ENCODE measurements at regions not wholly inside any gene's neighbourhood (a gene's known extent, or its start where the extent isn't known, plus 50 kb on each side); places are given as distances from the start of the nearest gene placed in this dataset.

- H3K36me3 ChIP-seq (ENCODE audit: control insufficient read depth, insufficient read depth, low read length): no peaks in the 10 kb centered on the region
- no peaks in the 10 kb centered on the region for H3K27me3 ChIP-seq (ENCODE audit: control insufficient read depth, insufficient read depth, low read length)
- no peak overlapping the region for H3K4me3 ChIP-seq (ENCODE audit: low read depth, low read length)
- no peaks in the 10 kb centered on the region for H3K9me3 ChIP-seq (ENCODE audit: control insufficient read depth, insufficient read depth, low read length)
- H3K27ac ChIP-seq (ENCODE audit: low read depth, low read length): no peak overlapping the region
- no peak for DNase-seq (ENCODE audit: low read depth in 4 of 6, low spot score in 6 of 6)
- H3K4me1 ChIP-seq (ENCODE audit: control insufficient read depth, insufficient read depth, low read length): no peaks in the 10 kb centered on the region
- no CpG with 5 or more reads among the region's 3 CpGs for WGBS (ENCODE audit: insufficient coverage)
Measured at GRCh38 chr10:113234481-113234880, 284.4 kb downstream of the TCF7L2 start.

GRCh38 chr10:113235508-113235907 is 285.5 kb downstream of the TCF7L2 start:
- no peak overlapping the region for H3K4me3 ChIP-seq (ENCODE audit: low read depth, low read length)
- H3K27ac ChIP-seq (ENCODE audit: low read depth, low read length): no peak overlapping the region
- no peaks in the 10 kb centered on the region for H3K27me3 ChIP-seq (ENCODE audit: control insufficient read depth, insufficient read depth, low read length)
- no peaks in the 10 kb centered on the region for H3K9me3 ChIP-seq (ENCODE audit: control insufficient read depth, insufficient read depth, low read length)
- 100% methylated on average over 2 of the region's 4 CpGs for WGBS (ENCODE audit: insufficient coverage)
- no peak for DNase-seq (ENCODE audit: low read depth in 4 of 6, low spot score in 6 of 6)
- H3K4me1 ChIP-seq (ENCODE audit: control insufficient read depth, insufficient read depth, low read length): no peaks in the 10 kb centered on the region
- H3K36me3 ChIP-seq (ENCODE audit: control insufficient read depth, insufficient read depth, low read length): no peaks in the 10 kb centered on the region

- Histone ChIP-seq H3K27me3 (ENCODE audit: control insufficient read depth, insufficient read depth, low read length) (no peaks in the 10 kb centered on the region), H3K9me3 (ENCODE audit: control insufficient read depth, insufficient read depth, low read length) (no peaks in the 10 kb centered on the region), H3K36me3 (ENCODE audit: control insufficient read depth, insufficient read depth, low read length) (no peaks in the 10 kb centered on the region), H3K4me3 (ENCODE audit: low read depth, low read length) (no peak overlapping the region), H3K27ac (ENCODE audit: low read depth, low read length) (no peak overlapping the region), H3K4me1 (ENCODE audit: control insufficient read depth, insufficient read depth, low read length) (no peaks in the 10 kb centered on the region)
- peak in 1 of 6 donors; percentile 32 for DNase-seq (ENCODE audit: low read depth in 4 of 6, low spot score in 6 of 6)
- WGBS (ENCODE audit: insufficient coverage): 85% methylated on average over 2 of the region's 5 CpGs
Measured at GRCh38 chr10:113236998-113237397, 287.0 kb downstream of the TCF7L2 start.

GRCh38 chr10:113239566-113240350 is 289.7 kb downstream of the TCF7L2 start:
- H3K4me1 ChIP-seq (ENCODE audit: control insufficient read depth, insufficient read depth, low read length): peaks cover 4% of the 10 kb centered on the region
- no peaks in the 10 kb centered on the region for H3K36me3 ChIP-seq (ENCODE audit: control insufficient read depth, insufficient read depth, low read length)
- H3K27me3 ChIP-seq (ENCODE audit: control insufficient read depth, insufficient read depth, low read length): no peaks in the 10 kb centered on the region
- H3K9me3 ChIP-seq (ENCODE audit: control insufficient read depth, insufficient read depth, low read length): no peaks in the 10 kb centered on the region
- DNase-seq (ENCODE audit: low read depth in 4 of 6, low spot score in 6 of 6): no peak
- WGBS (ENCODE audit: insufficient coverage): 69% methylated on average over 5 of the region's 7 CpGs
- no peak overlapping the region for H3K4me3 ChIP-seq (ENCODE audit: low read depth, low read length)
- H3K27ac ChIP-seq (ENCODE audit: low read depth, low read length): no peak overlapping the region

- no CpG with 5 or more reads among the region's 2 CpGs for WGBS (ENCODE audit: insufficient coverage)
- H3K9me3 ChIP-seq (ENCODE audit: control insufficient read depth, insufficient read depth, low read length): no peaks in the 10 kb centered on the region
- H3K27ac ChIP-seq (ENCODE audit: low read depth, low read length): no peak overlapping the region
- peaks cover 9% of the 10 kb centered on the region for H3K4me1 ChIP-seq (ENCODE audit: control insufficient read depth, insufficient read depth, low read length)
- DNase-seq (ENCODE audit: low read depth in 4 of 6, low spot score in 6 of 6): no peak
- no peaks in the 10 kb centered on the region for H3K36me3 ChIP-seq (ENCODE audit: control insufficient read depth, insufficient read depth, low read length)
- no peaks in the 10 kb centered on the region for H3K27me3 ChIP-seq (ENCODE audit: control insufficient read depth, insufficient read depth, low read length)
- H3K4me3 ChIP-seq (ENCODE audit: low read depth, low read length): no peak overlapping the region
Measured at GRCh38 chr10:113240736-113241135, 290.7 kb downstream of the TCF7L2 start.

GRCh38 chr10:113241599-113242360 is 291.7 kb downstream of the TCF7L2 start:
- H3K4me1 ChIP-seq (ENCODE audit: control insufficient read depth, insufficient read depth, low read length): peaks cover 9% of the 10 kb centered on the region
- H3K27me3 ChIP-seq (ENCODE audit: control insufficient read depth, insufficient read depth, low read length): no peaks in the 10 kb centered on the region
- H3K4me3 ChIP-seq (ENCODE audit: low read depth, low read length): no peak overlapping the region
- no peak overlapping the region for H3K27ac ChIP-seq (ENCODE audit: low read depth, low read length)
- H3K9me3 ChIP-seq (ENCODE audit: control insufficient read depth, insufficient read depth, low read length): no peaks in the 10 kb centered on the region
- DNase-seq (ENCODE audit: low read depth in 4 of 6, low spot score in 6 of 6): no peak
- H3K36me3 ChIP-seq (ENCODE audit: control insufficient read depth, insufficient read depth, low read length): no peaks in the 10 kb centered on the region
- WGBS (ENCODE audit: insufficient coverage): 75% methylated on average over 4 of the region's 7 CpGs

- DNase-seq (ENCODE audit: low read depth in 4 of 6, low spot score in 6 of 6): no peak
- 63% methylated on average over 1 of the region's 2 CpGs for WGBS (ENCODE audit: insufficient coverage)
- no peaks in the 10 kb centered on the region for H3K27me3 ChIP-seq (ENCODE audit: control insufficient read depth, insufficient read depth, low read length)
- no peaks in the 10 kb centered on the region for H3K36me3 ChIP-seq (ENCODE audit: control insufficient read depth, insufficient read depth, low read length)
- no peak overlapping the region for H3K27ac ChIP-seq (ENCODE audit: low read depth, low read length)
- H3K9me3 ChIP-seq (ENCODE audit: control insufficient read depth, insufficient read depth, low read length): no peaks in the 10 kb centered on the region
- H3K4me1 ChIP-seq (ENCODE audit: control insufficient read depth, insufficient read depth, low read length): peaks cover 9% of the 10 kb centered on the region
- no peak overlapping the region for H3K4me3 ChIP-seq (ENCODE audit: low read depth, low read length)
Measured at GRCh38 chr10:113243311-113243710, 293.3 kb downstream of the TCF7L2 start.

- Histone ChIP-seq H3K27ac (ENCODE audit: low read depth, low read length) (no peak overlapping the region), H3K9me3 (ENCODE audit: control insufficient read depth, insufficient read depth, low read length) (no peaks in the 10 kb centered on the region), H3K36me3 (ENCODE audit: control insufficient read depth, insufficient read depth, low read length) (no peaks in the 10 kb centered on the region), H3K4me1 (ENCODE audit: control insufficient read depth, insufficient read depth, low read length) (peaks cover 9% of the 10 kb centered on the region), H3K27me3 (ENCODE audit: control insufficient read depth, insufficient read depth, low read length) (peaks cover 3% of the 10 kb centered on the region), H3K4me3 (ENCODE audit: low read depth, low read length) (no peak overlapping the region)
- no peak for DNase-seq (ENCODE audit: low read depth in 4 of 6, low spot score in 6 of 6)
- 80% methylated on average over 5 of the region's 5 CpGs for WGBS (ENCODE audit: insufficient coverage)
Measured at GRCh38 chr10:113244750-113245149, 294.7 kb downstream of the TCF7L2 start.

- no peak for DNase-seq (ENCODE audit: low read depth in 4 of 6, low spot score in 6 of 6)
- Histone ChIP-seq H3K4me1 (ENCODE audit: control insufficient read depth, insufficient read depth, low read length) (peaks cover 9% of the 10 kb centered on the region), H3K27ac (ENCODE audit: low read depth, low read length) (no peak overlapping the region), H3K27me3 (ENCODE audit: control insufficient read depth, insufficient read depth, low read length) (peaks cover 3% of the 10 kb centered on the region), H3K4me3 (ENCODE audit: low read depth, low read length) (no peak overlapping the region), H3K9me3 (ENCODE audit: control insufficient read depth, insufficient read depth, low read length) (no peaks in the 10 kb centered on the region), H3K36me3 (ENCODE audit: control insufficient read depth, insufficient read depth, low read length) (no peaks in the 10 kb centered on the region)
- WGBS (ENCODE audit: insufficient coverage): 60% methylated on average over 3 of the region's 3 CpGs
Measured at GRCh38 chr10:113245286-113245685, 295.2 kb downstream of the TCF7L2 start.

GRCh38 chr10:113247050-113247449 is 297.0 kb downstream of the TCF7L2 start:
- Histone ChIP-seq H3K4me3 (ENCODE audit: low read depth, low read length) (no peak overlapping the region), H3K36me3 (ENCODE audit: control insufficient read depth, insufficient read depth, low read length) (no peaks in the 10 kb centered on the region), H3K27ac (ENCODE audit: low read depth, low read length) (no peak overlapping the region), H3K9me3 (ENCODE audit: control insufficient read depth, insufficient read depth, low read length) (no peaks in the 10 kb centered on the region), H3K27me3 (ENCODE audit: control insufficient read depth, insufficient read depth, low read length) (peaks cover 6% of the 10 kb centered on the region), H3K4me1 (ENCODE audit: control insufficient read depth, insufficient read depth, low read length) (peaks cover 9% of the 10 kb centered on the region)
- DNase-seq (ENCODE audit: low read depth in 4 of 6, low spot score in 6 of 6): no peak
- 89% methylated on average over 1 of the region's 5 CpGs for WGBS (ENCODE audit: insufficient coverage)
